NCI-H1930 (cell line): ENCODE measurements at regions not wholly inside any gene's neighbourhood (a gene's known extent, or its start where the extent isn't known, plus 50 kb on each side); places are given as distances from the start of the nearest gene placed in this dataset.
A peak's percentile ranks its signal among the peaks of the same experiment; 100 is the strongest.
"Not testable (repeated sequence)": the region's sequence is repeated elsewhere in the genome, so short reads cannot be mapped to it uniquely, and the experiment has no call there.

Experiments
- DNase-seq, 2 experiments: peaks; one replicate each; lab custom pipeline; 2025; lab: John Stamatoyannopoulos, UW

- no peak for DNase-seq
These were observed 648.5 kb upstream of the LCORL start for GRCh38 chr4:18670034-18670433.

GRCh38 chr4:18669390-18669789 is 647.8 kb upstream of the LCORL start:
- DNase-seq: no peak

GRCh38 chr4:18666322-18666721 is 644.8 kb upstream of the LCORL start:
- DNase-seq: no peak

GRCh38 chr4:18664171-18664570 is 642.6 kb upstream of the LCORL start:
- no peak for DNase-seq

- DNase-seq: no peak
These were observed 623.8 kb upstream of the LCORL start for GRCh38 chr4:18645351-18645750.

- no peak for DNase-seq
These were observed 619.8 kb upstream of the LCORL start for GRCh38 chr4:18641334-18641733.

GRCh38 chr4:18638031-18638430 is 616.5 kb upstream of the LCORL start:
- DNase-seq: no peak

GRCh38 chr4:18636001-18636585 is 614.5 kb upstream of the LCORL start:
- DNase-seq: no peak

GRCh38 chr4:18635531-18635930 is 614.0 kb upstream of the LCORL start:
- no peak for DNase-seq

GRCh38 chr4:18631586-18631985 is 610.0 kb upstream of the LCORL start:
- DNase-seq: no peak

GRCh38 chr4:18630218-18631110 is 608.9 kb upstream of the LCORL start:
- no peak for DNase-seq

GRCh38 chr4:18627447-18628005 is 606.0 kb upstream of the LCORL start:
- no peak for DNase-seq

- no peak for DNase-seq
These were observed 605.4 kb upstream of the LCORL start for GRCh38 chr4:18626996-18627395.

- DNase-seq: no peak
These were observed 604.8 kb upstream of the LCORL start for GRCh38 chr4:18626366-18626765.

- DNase-seq: no peak
These were observed 599.6 kb upstream of the LCORL start for GRCh38 chr4:18621186-18621585.

- DNase-seq: no peak
These were observed 595.2 kb upstream of the LCORL start for GRCh38 chr4:18616720-18617119.

GRCh38 chr4:18611026-18611425 is 589.5 kb upstream of the LCORL start:
- no peak for DNase-seq

GRCh38 chr4:18608908-18609533 is 587.5 kb upstream of the LCORL start:
- DNase-seq: no peak

- not testable (repeated sequence) for DNase-seq
These were observed 581.1 kb upstream of the LCORL start for GRCh38 chr4:18602610-18603009.

- DNase-seq: peak; percentile 45 to 71
These were observed 571.9 kb upstream of the LCORL start for GRCh38 chr4:18593297-18594002.

GRCh38 chr4:18582841-18583240 is 561.3 kb upstream of the LCORL start:
- DNase-seq: no peak

- DNase-seq: no peak
These were observed 556.8 kb upstream of the LCORL start for GRCh38 chr4:18578307-18578706.
